ENCODE measurements at regions not wholly inside any gene's neighbourhood (a gene's known extent, or its start where the extent isn't known, plus 50 kb on each side); places are given as distances from the start of the nearest gene placed in this dataset.
"Not testable (repeated sequence)": the region's sequence is repeated elsewhere in the genome, so short reads cannot be mapped to it uniquely, and the experiment has no call there.

GRCh38 chr6:78379982-78380381 is 487.4 kb upstream of the IRAK1BP1 start:
- no peaks in the 10 kb centered on the region for H3K36me3 ChIP-seq
- no peak for TF ChIP-seq POLR2A (IDR thresholded peaks at IDR 0.05)
- no peak for TF ChIP-seq EP300 (IDR thresholded peaks at IDR 0.05)
- no peak for TF ChIP-seq CTCF (IDR thresholded peaks at IDR 0.05)
- H3K4me3 ChIP-seq, result no peak overlapping the region
- no peak overlapping the region for H3K27ac ChIP-seq
- no peak for DNase-seq (ENCODE audit: low spot score in 2 of 2)
- H3K9me3 ChIP-seq, result peaks cover 0 to 3% (median 1%) of the 10 kb centered on the region in 4 donors
- H3K27me3 ChIP-seq, result no peaks in the 10 kb centered on the region
- no peaks in the 10 kb centered on the region for H3K4me1 ChIP-seq

DNA sequence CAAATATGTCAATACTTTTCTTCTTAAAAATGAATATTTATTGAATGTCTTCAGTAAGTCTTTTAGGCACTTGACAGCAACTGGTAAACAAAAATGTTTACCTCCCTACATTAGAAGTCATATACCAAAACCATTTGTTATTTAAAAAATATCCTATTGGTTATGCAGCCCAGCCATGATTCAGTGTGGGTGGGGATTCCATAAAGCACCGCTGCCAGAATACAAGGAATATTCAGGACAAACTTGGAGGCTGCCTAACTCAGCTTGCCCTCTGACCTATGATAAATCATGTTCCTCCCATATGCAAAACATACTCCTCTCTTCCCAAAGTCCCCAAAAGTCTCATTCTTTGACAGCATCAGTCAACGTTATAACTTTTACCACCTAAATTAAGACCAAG is 486.8 kb upstream of the IRAK1BP1 start:
- Histone ChIP-seq H3K4me1 (no peaks in the 10 kb centered on the region), H3K36me3 (no peaks in the 10 kb centered on the region), H3K9me3 (peaks cover 0 to 3% (median 1%) of the 10 kb centered on the region in 4 donors), H3K27me3 (no peaks in the 10 kb centered on the region), H3K27ac (no peak overlapping the region), H3K4me3 (no peak overlapping the region)
- DNase-seq (ENCODE audit: low spot score in 2 of 2), result no peak
- WGBS, 2 donors, result 57 to 60% methylated on average over 2 of the region's 2 CpGs
- TF ChIP-seq CTCF (IDR thresholded peaks at IDR 0.05) (no peak), EP300 (IDR thresholded peaks at IDR 0.05) (no peak), POLR2A (IDR thresholded peaks at IDR 0.05) (no peak)

DNA sequence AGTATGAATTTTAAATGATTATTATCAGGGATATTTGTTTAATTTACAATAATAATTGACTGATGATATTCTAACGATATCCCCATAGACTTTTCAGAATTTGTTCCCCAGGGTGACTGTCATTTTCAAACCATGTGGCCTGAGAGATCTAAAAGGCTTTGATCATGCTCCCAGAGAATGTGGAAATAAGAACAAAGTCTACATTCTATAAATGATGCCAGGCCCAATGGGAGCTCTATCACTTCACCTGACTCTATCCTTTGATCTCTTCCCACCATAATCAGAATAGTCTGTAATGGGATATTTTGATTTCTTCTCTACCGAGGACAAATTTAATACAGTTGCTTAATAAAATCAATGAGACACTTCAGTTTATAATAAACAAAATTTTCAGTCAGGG is 483.4 kb upstream of the IRAK1BP1 start:
- Histone ChIP-seq H3K27me3 (no peaks in the 10 kb centered on the region), H3K36me3 (no peaks in the 10 kb centered on the region), H3K9me3 (peaks cover 0 to 30% (median 1%) of the 10 kb centered on the region in 4 donors), H3K4me1 (no peaks in the 10 kb centered on the region), H3K4me3 (no peak overlapping the region), H3K27ac (no peak overlapping the region)
- WGBS, 2 donors, result 45 to 47% methylated on average over 2 of the region's 2 CpGs
- no peak for DNase-seq (ENCODE audit: low spot score in 2 of 2)
- TF ChIP-seq EP300 (IDR thresholded peaks at IDR 0.05) (no peak), CTCF (IDR thresholded peaks at IDR 0.05) (no peak), POLR2A (IDR thresholded peaks at IDR 0.05) (no peak)

DNA sequence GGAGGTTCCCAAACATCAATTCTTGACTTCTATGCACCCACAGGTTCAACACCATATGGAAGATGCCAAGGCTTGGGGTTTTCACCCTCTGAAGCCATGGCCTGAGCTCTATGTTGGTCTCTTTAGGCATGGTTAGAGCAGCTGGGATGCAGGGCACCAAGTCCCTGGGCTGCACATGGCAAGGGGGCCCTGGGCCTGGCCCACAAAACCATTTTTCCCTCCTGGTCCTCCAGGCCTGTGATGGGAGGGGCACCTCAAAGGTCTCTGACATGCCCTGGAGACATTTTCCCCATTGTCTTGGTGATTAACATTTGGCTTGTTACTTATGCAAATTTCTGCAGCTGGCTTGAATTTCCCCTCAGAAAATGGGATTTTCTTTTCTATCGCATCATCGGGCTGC is 480.5 kb upstream of the IRAK1BP1 start:
- DNase-seq (ENCODE audit: low spot score in 2 of 2); H3K36me3 ChIP-seq; H3K27ac ChIP-seq; H3K27me3 ChIP-seq; H3K4me1 ChIP-seq; H3K4me3 ChIP-seq: not testable (repeated sequence)
- peaks cover 0 to 37% (median 0%) of the 10 kb centered on the region in 4 donors for H3K9me3 ChIP-seq
- WGBS, 2 donors, result 94 to 95% methylated on average over 2 of the region's 2 CpGs

DNA sequence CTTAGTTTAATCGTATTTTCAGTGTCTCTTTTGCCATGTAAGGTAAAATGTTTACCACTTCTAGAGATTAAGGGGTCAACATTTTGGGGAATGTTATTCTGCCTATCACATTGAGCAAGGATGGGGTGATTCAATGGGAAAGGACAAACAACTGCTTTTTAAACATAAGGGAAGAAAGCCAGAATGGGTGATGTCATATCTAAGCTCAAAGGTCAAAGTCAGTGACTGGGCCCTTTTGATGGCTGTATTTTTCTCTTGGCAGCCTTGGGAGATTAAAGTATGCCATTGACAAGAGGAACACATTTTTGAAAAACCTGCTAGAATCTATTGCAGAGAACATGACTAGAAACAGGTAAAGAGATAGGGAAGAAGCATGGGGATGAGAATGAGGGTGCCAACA is 477.3 kb upstream of the IRAK1BP1 start:
- WGBS, 2 donors, result 49 to 52% methylated on average over 1 of the region's 1 CpG
- Histone ChIP-seq H3K27ac (no peak overlapping the region), H3K27me3 (no peaks in the 10 kb centered on the region), H3K9me3 (peaks cover 0 to 37% (median 0%) of the 10 kb centered on the region in 4 donors), H3K4me1 (no peaks in the 10 kb centered on the region), H3K36me3 (no peaks in the 10 kb centered on the region), H3K4me3 (no peak overlapping the region)
- no peak for DNase-seq (ENCODE audit: low spot score in 2 of 2)
- no peak for TF ChIP-seq POLR2A (IDR thresholded peaks at IDR 0.05)
- TF ChIP-seq EP300 (IDR thresholded peaks at IDR 0.05), result no peak
- no peak for TF ChIP-seq CTCF (IDR thresholded peaks at IDR 0.05)

DNA sequence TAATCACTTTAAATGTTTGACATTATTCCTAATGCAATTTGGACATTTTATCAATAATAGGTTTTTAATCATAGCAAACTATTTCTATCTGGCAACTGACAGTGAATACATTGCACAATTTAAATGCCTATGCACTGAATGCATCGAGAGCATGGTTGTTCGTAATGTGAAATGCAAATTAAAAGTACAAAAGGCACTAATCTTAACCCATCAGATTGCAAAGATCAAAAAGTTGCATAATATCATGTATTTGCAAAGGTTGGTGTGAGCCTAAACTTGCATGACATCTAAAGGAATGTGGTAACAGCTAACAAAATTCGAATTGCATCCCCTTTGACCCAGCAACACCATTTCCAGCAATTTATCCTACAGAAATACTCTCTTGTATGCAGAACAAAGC is 469.9 kb upstream of the IRAK1BP1 start:
- Histone ChIP-seq H3K4me1 (no peaks in the 10 kb centered on the region), H3K27me3 (no peaks in the 10 kb centered on the region), H3K4me3 (no peak overlapping the region), H3K36me3 (no peaks in the 10 kb centered on the region), H3K27ac (no peak overlapping the region), H3K9me3 (no peaks in the 10 kb centered on the region)
- TF ChIP-seq POLR2A (IDR thresholded peaks at IDR 0.05) (no peak), EP300 (IDR thresholded peaks at IDR 0.05) (no peak), CTCF (IDR thresholded peaks at IDR 0.05) (no peak)
- no peak for DNase-seq (ENCODE audit: low spot score in 2 of 2)
- 28 to 34% methylated on average over 3 of the region's 3 CpGs for WGBS, 2 donors
